ENCODE measurements at regions not wholly inside any gene's neighbourhood (a gene's known extent, or its start where the extent isn't known, plus 50 kb on each side); places are given as distances from the start of the nearest gene placed in this dataset.
A peak's percentile ranks its signal among the peaks of the same experiment; 100 is the strongest.

DNA sequence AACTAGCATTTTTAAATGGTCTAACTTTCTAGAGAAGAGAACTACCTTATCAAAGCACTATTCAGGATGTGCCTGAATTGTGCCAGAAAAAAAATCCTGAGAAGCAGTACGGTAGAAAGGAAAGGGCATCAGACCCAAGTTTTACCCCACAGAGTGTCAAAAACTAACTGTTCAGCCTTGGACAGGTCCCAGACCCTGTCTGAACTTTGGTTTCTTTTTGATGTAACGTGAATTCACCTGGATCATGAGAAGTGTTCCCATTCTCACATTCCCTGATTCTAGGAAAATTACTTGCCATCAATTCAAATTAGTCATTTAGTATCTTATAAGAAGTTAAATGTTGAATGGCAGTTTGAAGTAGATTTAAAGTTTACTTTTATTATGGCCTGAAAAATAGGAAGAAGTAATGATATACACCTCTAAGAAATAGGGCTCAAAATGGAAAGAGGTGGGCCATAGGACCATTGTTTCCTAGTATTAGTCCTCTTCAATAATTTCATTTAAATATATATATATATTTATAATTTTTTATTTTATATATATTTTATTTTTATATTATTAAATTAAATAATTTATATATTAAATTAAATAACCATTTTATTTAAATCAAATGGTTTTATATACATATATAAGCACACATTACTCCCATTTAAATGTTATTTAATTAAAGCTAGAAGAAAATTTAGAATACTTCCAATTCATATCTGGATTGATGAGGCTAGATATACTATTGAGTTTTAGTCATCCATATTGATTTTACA lies 181.9 kb upstream of the PPARGC1A start:
- DNase-seq (ENCODE audit: low read depth): no peak
- TF ChIP-seq, protein P1, sequence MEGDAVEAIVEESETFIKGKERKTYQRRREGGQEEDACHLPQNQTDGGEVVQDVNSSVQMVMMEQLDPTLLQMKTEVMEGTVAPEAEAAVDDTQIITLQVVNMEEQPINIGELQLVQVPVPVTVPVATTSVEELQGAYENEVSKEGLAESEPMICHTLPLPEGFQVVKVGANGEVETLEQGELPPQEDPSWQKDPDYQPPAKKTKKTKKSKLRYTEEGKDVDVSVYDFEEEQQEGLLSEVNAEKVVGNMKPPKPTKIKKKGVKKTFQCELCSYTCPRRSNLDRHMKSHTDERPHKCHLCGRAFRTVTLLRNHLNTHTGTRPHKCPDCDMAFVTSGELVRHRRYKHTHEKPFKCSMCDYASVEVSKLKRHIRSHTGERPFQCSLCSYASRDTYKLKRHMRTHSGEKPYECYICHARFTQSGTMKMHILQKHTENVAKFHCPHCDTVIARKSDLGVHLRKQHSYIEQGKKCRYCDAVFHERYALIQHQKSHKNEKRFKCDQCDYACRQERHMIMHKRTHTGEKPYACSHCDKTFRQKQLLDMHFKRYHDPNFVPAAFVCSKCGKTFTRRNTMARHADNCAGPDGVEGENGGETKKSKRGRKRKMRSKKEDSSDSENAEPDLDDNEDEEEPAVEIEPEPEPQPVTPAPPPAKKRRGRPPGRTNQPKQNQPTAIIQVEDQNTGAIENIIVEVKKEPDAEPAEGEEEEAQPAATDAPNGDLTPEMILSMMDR (IDR thresholded peaks at IDR 0.05; ENCODE audit: low read depth, low read length, missing control alignments): no peak
- H3K4me3 ChIP-seq (ENCODE audit: low read depth, low read length): no peak overlapping the region
- in situ Hi-C loops (cut with HindIII; ENCODE audit: low sequenced_read_pairs): no loop called here

DNA sequence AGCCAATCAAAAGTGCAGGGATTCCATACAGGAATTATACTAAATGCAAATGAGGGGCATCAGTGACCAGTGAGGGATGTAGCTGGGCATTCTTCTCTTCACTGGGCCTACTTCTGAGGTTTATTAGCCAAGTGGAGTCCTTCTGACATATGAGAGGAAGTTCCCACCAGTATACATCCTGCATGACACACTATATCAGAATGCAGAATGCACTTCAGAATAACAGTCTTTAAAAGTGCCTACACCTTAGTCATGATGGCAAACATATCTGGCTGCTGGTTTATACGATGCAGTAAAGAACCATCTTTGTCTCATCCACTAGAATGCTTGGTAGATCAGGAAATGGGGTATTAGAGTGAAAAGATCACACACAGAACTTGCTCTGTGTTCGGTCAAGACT lies 180.3 kb upstream of the PPARGC1A start:
- TF ChIP-seq, protein P1 (IDR thresholded peaks at IDR 0.05; ENCODE audit: low read depth, low read length, missing control alignments): no peak
- H3K4me3 ChIP-seq (ENCODE audit: low read depth, low read length): no peak overlapping the region
- peak; percentile 12 for DNase-seq (ENCODE audit: low read depth)
- in situ Hi-C loops (cut with HindIII; ENCODE audit: low sequenced_read_pairs): no loop called here

DNA sequence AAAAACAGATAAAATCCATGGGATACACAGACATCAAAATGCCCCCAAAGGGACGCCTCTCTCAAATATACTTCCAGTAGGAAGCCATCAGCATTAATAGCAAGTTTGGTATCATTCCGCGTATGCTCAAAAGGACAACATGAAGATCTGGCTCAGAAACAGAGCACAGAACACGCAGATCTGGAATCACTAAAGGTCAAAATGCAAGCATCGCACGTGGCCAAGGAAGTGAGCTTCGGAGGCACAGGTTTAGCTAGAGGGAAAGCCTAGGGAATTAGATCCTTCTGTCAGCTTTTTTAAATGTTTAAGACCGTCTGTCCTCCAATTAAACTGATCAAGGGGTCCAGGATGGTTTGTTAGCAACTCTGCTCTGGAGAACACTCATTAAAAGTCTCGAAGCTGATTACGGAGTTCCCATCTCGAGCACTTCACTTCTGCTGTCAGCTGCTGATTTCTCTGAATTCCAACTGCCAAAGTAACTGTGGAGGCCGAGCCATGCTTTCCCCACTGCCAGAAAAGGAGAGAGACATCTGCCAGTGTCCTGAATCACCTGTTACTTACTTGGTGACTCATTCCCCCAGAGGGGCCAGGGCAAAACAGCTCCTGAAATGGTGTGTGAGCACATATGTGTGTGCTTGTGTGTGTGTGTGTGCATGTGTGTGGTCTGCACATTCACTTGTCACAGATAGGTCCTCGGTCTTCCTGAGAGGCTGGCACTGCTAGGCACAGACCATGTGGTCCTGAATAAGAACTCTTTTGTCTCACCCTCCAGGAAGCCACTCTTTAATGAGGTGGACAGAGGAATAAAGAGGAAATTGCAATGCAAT lies 177.7 kb upstream of the PPARGC1A start:
- TF ChIP-seq, protein P1 (IDR thresholded peaks at IDR 0.05; ENCODE audit: low read depth, low read length, missing control alignments): no peak
- DNase-seq (ENCODE audit: low read depth): peak; percentile 5
- in situ Hi-C loops (cut with HindIII; ENCODE audit: low sequenced_read_pairs): no loop called here
- H3K4me3 ChIP-seq (ENCODE audit: low read depth, low read length): no peak overlapping the region

DNA sequence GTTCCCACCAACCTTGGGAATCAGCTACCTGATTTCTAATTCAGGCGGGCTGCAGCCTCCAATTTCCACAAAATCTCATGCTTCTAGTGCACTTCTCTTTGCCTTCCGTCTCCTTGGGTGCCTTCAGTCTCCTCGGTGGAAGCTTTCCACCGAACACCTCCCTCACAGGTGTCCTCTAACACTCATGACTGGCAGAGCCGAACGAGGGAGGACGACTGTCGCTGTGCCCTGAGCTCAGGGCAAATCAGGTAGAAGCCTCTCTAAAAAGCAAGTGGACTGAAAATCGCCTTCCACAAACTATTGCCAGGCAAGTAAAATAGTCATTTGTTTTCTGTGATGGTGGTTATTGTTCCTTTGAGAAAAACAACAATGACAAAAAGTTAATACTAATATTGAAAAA lies 176.1 kb upstream of the PPARGC1A start:
- no peak for DNase-seq (ENCODE audit: low read depth)
- TF ChIP-seq, protein P1 (IDR thresholded peaks at IDR 0.05; ENCODE audit: low read depth, low read length, missing control alignments): no peak
- H3K4me3 ChIP-seq (ENCODE audit: low read depth, low read length): no peak overlapping the region
- in situ Hi-C loops (cut with HindIII; ENCODE audit: low sequenced_read_pairs): no loop called here

DNA sequence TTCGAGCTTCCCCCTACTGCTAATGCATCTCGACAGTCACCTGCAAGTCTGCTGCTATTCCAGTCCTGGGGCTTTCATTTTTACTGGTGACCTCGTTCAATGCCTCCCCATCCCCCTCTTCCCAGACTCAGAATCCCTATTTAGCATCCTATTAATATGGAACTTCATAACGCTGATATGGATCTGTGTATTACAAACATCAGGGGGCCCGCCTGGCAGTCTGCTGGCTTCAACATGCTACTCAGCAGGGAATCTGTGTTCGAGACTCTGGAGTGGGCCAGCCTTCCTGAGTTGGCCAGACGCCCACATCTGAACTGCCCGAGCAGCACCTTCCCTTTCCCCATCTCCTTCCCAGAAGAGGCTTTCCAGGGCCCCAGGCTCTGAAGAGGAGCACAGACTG lies 173.9 kb upstream of the PPARGC1A start:
- no peak overlapping the region for H3K4me3 ChIP-seq (ENCODE audit: low read depth, low read length)
- in situ Hi-C loops (cut with HindIII; ENCODE audit: low sequenced_read_pairs): no loop called here
- no peak for DNase-seq (ENCODE audit: low read depth)
- TF ChIP-seq, protein P1 (IDR thresholded peaks at IDR 0.05; ENCODE audit: low read depth, low read length, missing control alignments): no peak

DNA sequence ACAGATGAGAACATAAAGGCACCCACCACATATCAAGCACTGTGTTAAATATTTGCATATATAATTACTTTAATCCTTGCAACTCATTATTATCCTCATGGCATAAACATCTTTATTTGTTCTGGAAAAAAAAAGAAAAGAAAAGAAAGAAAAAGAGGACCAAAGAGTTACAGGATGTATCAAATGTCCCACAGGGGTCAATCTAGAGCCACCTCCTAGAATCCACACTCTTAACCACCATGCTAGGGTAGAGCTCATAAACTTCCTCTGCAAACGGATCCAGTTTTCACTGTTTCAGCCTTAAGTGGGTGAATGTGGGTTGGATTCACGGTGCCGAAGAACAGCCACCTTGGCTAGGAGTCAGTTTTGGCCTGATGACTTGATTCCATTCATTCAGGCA lies 171.1 kb upstream of the PPARGC1A start:
- H3K4me3 ChIP-seq (ENCODE audit: low read depth, low read length): no peak overlapping the region
- in situ Hi-C loops (cut with HindIII; ENCODE audit: low sequenced_read_pairs): no loop called here
- DNase-seq (ENCODE audit: low read depth): no peak
- TF ChIP-seq, protein P1 (IDR thresholded peaks at IDR 0.05; ENCODE audit: low read depth, low read length, missing control alignments): no peak
